ENCODE measurements at regions not wholly inside any gene's neighbourhood (a gene's known extent, or its start where the extent isn't known, plus 50 kb on each side); places are given as distances from the start of the nearest gene placed in this dataset.

GRCh38 chr15:95988574-95988887 is 342.0 kb upstream of the NR2F2 start:
- TF ChIP-seq CTCF (conservative IDR thresholded peaks at IDR 0.05; ENCODE audit: low read depth, low read length) (no peak), EZH2 (IDR thresholded peaks at IDR 0.05; ENCODE audit: borderline replicate concordance, low read depth, low read length, poor library complexity, severe bottlenecking) (no peak)
